GM23248 (cell line): ENCODE measurements at regions not wholly inside any gene's neighbourhood (a gene's known extent, or its start where the extent isn't known, plus 50 kb on each side); places are given as distances from the start of the nearest gene placed in this dataset.

Source experiments
- EZH2 ChIP-seq: fragments of 200-600 bp; sonication (generic); IDR thresholded peaks from 2 replicates; pipeline ENCODE4 v1.6.1; 2018; ENCODE audit warnings: antibody characterized with exemption, mild to moderate bottlenecking; ENCODE audit not compliant: insufficient read depth, poor library complexity, severe bottlenecking
- EZH2phosphoT487 ChIP-seq: fragments of 200-600 bp; sonication (generic); IDR thresholded peaks from 2 replicates; pipeline ENCODE4 v1.6.1; 2018; ENCODE audit warnings: antibody characterized with exemption, moderate library complexity, mild to moderate bottlenecking, low read depth; ENCODE audit not compliant: insufficient read depth

DNA sequence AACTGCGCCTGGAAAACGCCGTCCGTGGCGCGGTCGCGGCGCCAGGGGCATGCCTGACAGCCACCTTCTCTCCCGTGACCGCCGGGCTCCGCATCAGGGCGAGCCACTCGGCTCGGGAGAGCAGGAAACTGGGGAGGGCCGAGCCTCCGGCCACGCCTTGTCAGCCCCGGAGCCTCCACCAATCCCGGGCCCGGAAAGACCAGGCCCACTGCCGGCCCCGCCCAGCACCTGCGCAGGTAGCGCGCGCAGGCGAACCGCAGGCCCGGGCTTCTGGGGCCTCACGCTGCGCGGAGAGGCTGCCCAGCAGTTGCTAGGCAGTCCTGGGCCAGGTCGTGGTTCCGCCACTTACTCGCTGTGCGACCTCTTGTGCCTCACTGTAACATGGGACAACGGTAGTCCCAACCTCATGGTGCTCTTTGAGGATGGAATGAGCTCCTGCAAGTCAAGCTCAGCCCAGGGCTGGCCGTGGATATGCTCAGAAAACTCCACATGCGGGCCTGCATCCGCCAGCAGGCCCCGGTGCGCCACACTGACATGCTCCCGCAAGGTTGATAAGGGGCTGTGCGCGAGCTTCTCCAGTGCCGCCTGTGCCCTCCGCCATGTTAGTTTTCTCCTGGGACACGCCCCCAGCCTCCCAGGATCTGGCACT, 97.1 kb downstream of the INHBB start:
- no peak for TF ChIP-seq EZH2
- no peak for TF ChIP-seq EZH2phosphoT487
